ENCODE measurements at regions not wholly inside any gene's neighbourhood (a gene's known extent, or its start where the extent isn't known, plus 50 kb on each side); places are given as distances from the start of the nearest gene placed in this dataset.

- no peak for TF ChIP-seq EZH2 (IDR thresholded peaks at IDR 0.05; ENCODE audit: insufficient read depth, low read length)
- no peak for TF ChIP-seq CTCF (IDR thresholded peaks at IDR 0.05; ENCODE audit: insufficient read depth, low read depth, low read length)
Observed at GRCh38 chr22:40107851-40108378, 69.8 kb upstream of the TNRC6B start.

Data from astrocyte (in vitro differentiated cells and primary cell).